HUES48 (cell line): ENCODE measurements at regions not wholly inside any gene's neighbourhood (a gene's known extent, or its start where the extent isn't known, plus 50 kb on each side); places are given as distances from the start of the nearest gene placed in this dataset.

ENCODE experiments used
- H3K27ac ChIP-seq: one replicate; pipeline ENCODE4 v1.7.0; 2013; ENCODE audit warnings: low read depth, low read length, inconsistent platforms
- H3K27me3 ChIP-seq: 2 replicates; pipeline ENCODE4 v1.6.1; 2013; ENCODE audit warnings: mild to moderate bottlenecking, low read length; ENCODE audit not compliant: control insufficient read depth, insufficient read depth
- H3K36me3 ChIP-seq: 2 replicates; pipeline ENCODE4 v1.6.1; 2013; ENCODE audit warnings: low read length; ENCODE audit not compliant: control insufficient read depth, insufficient read depth
- H3K4me1 ChIP-seq: 2 replicates; pipeline ENCODE4 v1.6.1; 2013; ENCODE audit warnings: mild to moderate bottlenecking, low read length; ENCODE audit not compliant: control insufficient read depth, insufficient read depth
- H3K4me3 ChIP-seq: 2 replicates; pipeline ENCODE4 v1.5.1; 2013; ENCODE audit warnings: mild to moderate bottlenecking, low read depth, low read length
- H3K9ac ChIP-seq: 2 replicates; pipeline ENCODE4 v1.6.1; 2013; ENCODE audit warnings: mild to moderate bottlenecking, low read depth, low read length, moderate library complexity
- H3K9me3 ChIP-seq: 2 replicates; pipeline ENCODE4 v1.6.1; 2013; ENCODE audit warnings: low read length; ENCODE audit not compliant: control insufficient read depth, insufficient read depth

DNA sequence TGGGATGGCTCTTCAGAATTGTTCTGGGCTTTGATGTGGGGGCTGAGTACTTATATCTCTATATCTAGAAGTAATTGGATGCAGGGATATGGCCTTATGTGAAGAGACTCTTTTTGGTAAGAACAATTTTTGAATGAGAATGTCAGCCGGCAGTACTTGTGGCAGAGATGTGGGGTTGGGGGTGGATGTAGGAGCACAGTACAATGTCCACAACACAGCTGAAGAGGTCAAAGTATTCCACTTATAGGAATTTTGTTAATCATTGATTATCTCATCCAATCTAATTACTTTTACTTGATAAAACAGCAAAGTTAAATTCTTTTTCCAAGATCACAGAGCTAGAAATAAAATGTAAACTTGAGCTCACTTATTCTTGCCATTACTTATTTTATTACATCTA, 391.4 kb downstream of the TEX13C start:
- no peaks in the 10 kb centered on the region for H3K4me1 ChIP-seq
- H3K4me3 ChIP-seq: no peak overlapping the region
- H3K27ac ChIP-seq: no peak overlapping the region
- H3K36me3 ChIP-seq: no peaks in the 10 kb centered on the region
- H3K9me3 ChIP-seq: no peaks in the 10 kb centered on the region
- H3K27me3 ChIP-seq: no peaks in the 10 kb centered on the region
- H3K9ac ChIP-seq: no peak overlapping the region

DNA sequence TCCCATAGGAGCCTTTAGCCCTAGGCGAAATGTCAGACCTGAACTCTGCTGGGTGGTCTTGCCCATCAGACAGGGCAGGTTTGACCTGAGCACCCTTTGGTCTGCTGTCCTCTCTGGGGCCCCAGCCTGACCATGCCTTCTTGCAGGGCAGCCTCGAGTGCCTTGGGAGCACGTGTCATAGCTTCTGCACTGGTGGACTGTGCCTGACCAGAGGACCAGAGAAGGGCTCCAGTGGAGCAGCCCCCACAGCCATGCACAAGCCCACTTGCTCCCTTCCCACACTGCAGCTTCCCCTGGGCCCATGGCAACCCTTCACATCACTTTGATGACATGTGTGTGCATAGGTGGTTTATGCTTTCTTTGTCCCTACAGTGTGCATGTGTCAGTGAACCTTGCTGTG, 394.0 kb downstream of the TEX13C start:
- H3K9me3 ChIP-seq: peaks cover 3% of the 10 kb centered on the region
- no peaks in the 10 kb centered on the region for H3K4me1 ChIP-seq
- no peak overlapping the region for H3K9ac ChIP-seq
- no peak overlapping the region for H3K4me3 ChIP-seq
- H3K36me3 ChIP-seq: no peaks in the 10 kb centered on the region
- no peak overlapping the region for H3K27ac ChIP-seq
- H3K27me3 ChIP-seq: no peaks in the 10 kb centered on the region

DNA sequence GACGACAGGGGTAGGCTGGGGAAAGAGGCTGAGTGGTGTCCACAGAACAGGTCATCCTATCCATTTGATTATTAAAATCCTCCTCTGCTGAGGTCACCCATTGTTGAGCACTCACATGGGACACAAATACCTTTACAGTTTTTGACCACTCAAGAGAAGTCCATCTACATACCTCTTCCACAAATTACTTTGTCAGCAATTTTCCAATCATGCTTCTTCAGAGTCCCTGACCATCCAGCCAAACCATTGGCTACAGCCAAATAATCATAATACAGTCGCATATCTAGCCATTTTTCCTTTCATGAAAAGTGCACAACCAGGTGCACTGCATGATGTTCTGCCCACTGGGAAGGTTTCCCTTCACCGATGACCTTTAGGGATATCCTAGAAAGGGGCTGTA, 407.4 kb downstream of the TEX13C start:
- Histone ChIP-seq H3K36me3 (no peaks in the 10 kb centered on the region), H3K27me3 (no peaks in the 10 kb centered on the region), H3K9me3 (peaks cover 3% of the 10 kb centered on the region; the same call in 1 of the 2 replicates), H3K27ac (no peak overlapping the region), H3K4me3 (no peak overlapping the region), H3K9ac (no peak overlapping the region), H3K4me1 (no peaks in the 10 kb centered on the region)

DNA sequence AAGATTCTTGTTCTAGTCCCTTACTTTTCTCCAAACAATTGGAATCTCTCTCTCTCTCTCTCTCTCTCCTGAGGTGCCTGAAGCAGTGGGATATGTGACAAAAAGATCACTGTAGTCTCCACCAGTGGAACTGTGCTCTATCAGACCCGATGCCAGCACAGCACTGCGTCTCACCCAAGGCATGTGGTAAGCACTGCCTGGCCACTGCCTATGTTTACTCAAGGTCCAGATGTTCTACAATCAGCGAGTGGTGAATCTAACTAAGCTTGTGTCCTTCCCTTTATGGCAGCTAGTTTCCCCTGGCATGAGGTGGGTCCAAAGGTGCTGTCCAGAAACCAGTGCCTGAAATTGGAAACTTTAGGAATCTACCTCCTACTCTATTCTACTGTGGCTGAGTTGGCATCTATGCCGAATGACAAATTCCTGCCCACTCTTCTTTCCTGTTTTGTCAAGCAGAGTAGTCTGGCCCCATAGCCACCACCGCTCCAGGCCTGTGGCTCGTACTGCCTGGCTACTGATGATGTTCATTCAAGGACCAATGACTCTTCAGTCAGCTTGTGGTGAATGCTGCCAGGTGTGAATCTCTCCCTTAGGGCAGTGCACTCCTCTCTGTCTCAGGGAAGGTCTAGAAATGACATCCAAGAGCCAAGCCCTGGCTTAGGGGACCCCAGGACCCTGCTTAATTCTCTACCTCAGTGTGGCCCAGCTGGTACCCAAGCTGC, 416.5 kb downstream of the TEX13C start:
- H3K4me1 ChIP-seq: no peaks in the 10 kb centered on the region
- H3K9ac ChIP-seq: no peak overlapping the region
- no peaks in the 10 kb centered on the region for H3K9me3 ChIP-seq
- H3K27me3 ChIP-seq: no peaks in the 10 kb centered on the region
- H3K27ac ChIP-seq: no peak overlapping the region
- H3K4me3 ChIP-seq: no peak overlapping the region
- no peaks in the 10 kb centered on the region for H3K36me3 ChIP-seq

DNA sequence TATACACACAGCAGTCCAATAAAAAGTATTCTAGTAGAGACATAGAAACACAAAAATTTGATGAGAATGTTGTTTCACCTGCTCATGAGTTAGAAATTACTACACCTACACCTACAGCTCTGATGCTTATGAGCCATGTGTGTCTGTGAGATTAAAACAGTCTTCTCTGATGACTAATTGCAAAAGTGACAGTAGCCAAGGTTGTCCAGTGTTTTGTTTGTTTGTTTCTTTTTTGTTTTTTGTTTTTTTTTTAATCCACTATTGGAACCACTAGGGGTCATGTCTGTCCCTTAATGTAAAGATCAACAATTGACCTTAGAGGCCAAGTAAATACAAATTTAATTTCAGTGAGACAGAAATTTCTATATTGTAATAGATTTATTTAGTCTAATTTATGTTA, 423.1 kb downstream of the TEX13C start:
- H3K9me3 ChIP-seq: no peaks in the 10 kb centered on the region
- no peaks in the 10 kb centered on the region for H3K36me3 ChIP-seq
- H3K4me1 ChIP-seq: no peaks in the 10 kb centered on the region
- H3K27me3 ChIP-seq: no peaks in the 10 kb centered on the region
- no peak overlapping the region for H3K4me3 ChIP-seq
- H3K9ac ChIP-seq: no peak overlapping the region
- no peak overlapping the region for H3K27ac ChIP-seq

DNA sequence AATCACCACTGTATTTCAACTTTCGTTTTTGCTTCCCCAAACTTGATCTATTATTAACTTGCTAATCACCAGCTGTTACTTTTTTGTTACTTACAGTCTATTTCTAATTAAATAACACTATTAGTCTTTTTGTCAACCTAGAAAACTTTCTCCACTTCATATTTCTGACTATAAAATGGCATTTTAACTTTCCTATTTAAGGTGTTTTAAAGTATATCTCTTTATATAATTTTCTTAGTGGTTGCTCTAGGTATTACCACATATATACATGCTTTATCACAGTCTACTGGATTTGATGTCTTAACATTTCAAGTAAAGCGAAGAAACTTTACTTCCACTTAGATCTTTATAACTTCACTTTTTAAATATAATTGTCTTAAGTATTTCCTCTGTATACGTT, 421.2 kb downstream of the DCAF12L2 start:
- no peaks in the 10 kb centered on the region for H3K27me3 ChIP-seq
- no peaks in the 10 kb centered on the region for H3K9me3 ChIP-seq
- H3K36me3 ChIP-seq: no peaks in the 10 kb centered on the region

DNA sequence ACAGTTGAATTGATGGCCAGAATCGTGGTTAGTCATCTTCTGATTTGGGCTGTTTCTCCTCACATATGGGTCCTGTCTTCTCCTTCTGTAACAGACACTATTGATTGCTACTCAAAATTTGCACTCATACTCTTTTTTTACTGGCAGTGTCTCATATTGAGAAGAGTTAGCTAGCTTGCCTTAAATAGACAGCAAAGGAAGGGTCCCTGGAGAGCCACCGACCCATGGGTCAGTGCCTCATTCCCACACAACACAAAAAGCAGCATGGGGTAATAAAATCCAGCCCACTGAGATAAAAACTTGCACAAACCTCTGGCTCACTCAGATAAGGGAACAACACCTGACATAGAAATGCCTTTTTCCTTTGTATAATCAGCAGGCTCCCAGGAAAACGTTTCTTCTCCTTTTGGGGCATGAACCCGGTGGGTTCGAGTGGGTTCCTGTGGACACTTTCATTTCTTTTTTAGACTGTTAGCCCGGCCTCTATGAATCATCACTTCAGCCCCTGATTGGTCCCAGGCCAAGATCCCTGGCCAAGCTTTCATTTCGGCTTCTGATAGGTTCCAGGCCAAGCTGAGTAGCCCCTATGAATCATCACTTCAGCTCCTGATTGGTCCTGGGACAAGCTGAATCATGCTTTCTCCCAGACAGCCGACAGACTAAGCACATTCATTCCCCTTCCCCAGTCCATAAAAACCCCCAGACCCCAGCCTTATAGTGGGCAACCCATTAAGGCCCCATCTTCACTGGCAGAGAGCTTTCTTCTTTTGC, 408.1 kb downstream of the DCAF12L2 start:
- no peak overlapping the region for H3K9ac ChIP-seq
- no peaks in the 10 kb centered on the region for H3K4me1 ChIP-seq
- H3K4me3 ChIP-seq: no peak overlapping the region
- no peak overlapping the region for H3K27ac ChIP-seq
- peaks cover 4% of the 10 kb centered on the region; the same call in 1 of the 2 replicates for H3K9me3 ChIP-seq
- no peaks in the 10 kb centered on the region for H3K36me3 ChIP-seq
- H3K27me3 ChIP-seq: no peaks in the 10 kb centered on the region

More for the DNA sequence above, 421.2 kb downstream of the DCAF12L2 start:
- no peak overlapping the region for H3K27ac ChIP-seq
- H3K4me1 ChIP-seq: no peaks in the 10 kb centered on the region
- H3K9ac ChIP-seq: no peak overlapping the region
- H3K4me3 ChIP-seq: no peak overlapping the region

DNA sequence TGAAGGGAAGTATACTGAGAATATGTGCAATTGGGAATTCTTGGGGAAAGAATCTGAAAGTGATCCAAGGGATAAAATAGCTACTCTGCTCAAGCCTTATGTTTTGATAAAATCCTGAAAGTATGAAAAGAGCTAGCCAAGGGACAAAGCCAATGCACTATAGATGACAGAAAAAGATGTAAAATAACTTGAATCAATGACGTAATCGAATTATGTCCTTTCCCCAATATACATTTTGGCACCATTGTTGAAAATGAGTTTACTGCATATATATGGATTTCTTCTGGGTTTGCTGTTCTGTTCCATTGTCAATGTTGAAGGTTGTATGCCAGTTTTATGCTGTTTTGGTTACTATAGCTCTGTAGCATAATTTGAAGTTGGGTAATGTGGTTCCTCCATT, 407.3 kb downstream of the DCAF12L2 start:
- Histone ChIP-seq H3K27ac (no peak overlapping the region), H3K9ac (no peak overlapping the region), H3K36me3 (no peaks in the 10 kb centered on the region), H3K9me3 (peaks cover 4% of the 10 kb centered on the region; the same call in 1 of the 2 replicates), H3K4me3 (no peak overlapping the region), H3K27me3 (no peaks in the 10 kb centered on the region), H3K4me1 (no peaks in the 10 kb centered on the region)

DNA sequence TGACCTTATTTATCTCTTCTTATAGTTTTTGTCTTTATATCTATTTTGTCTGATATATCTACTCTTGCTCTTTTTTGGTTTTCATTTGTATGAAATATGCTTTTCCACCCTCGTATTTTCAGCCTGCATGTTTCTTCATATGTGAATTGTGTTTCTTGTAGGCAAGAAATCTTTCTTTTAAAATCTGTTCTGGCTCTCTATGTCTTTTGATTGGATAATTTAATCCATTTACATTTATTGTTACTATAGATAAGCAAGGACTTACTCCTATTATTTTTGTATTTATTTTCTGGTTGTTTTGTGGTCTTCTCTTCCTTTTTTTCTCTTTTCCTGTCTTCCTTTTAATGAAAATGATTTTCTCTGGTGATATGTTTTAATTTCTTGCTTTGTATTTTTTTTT, 403.1 kb downstream of the DCAF12L2 start:
- no peaks in the 10 kb centered on the region for H3K36me3 ChIP-seq
- no peak overlapping the region for H3K9ac ChIP-seq
- no peak overlapping the region for H3K27ac ChIP-seq
- no peak overlapping the region for H3K4me3 ChIP-seq
- peaks cover 4% of the 10 kb centered on the region; the same call in 1 of the 2 replicates for H3K9me3 ChIP-seq
- no peaks in the 10 kb centered on the region for H3K4me1 ChIP-seq
- H3K27me3 ChIP-seq: no peaks in the 10 kb centered on the region

DNA sequence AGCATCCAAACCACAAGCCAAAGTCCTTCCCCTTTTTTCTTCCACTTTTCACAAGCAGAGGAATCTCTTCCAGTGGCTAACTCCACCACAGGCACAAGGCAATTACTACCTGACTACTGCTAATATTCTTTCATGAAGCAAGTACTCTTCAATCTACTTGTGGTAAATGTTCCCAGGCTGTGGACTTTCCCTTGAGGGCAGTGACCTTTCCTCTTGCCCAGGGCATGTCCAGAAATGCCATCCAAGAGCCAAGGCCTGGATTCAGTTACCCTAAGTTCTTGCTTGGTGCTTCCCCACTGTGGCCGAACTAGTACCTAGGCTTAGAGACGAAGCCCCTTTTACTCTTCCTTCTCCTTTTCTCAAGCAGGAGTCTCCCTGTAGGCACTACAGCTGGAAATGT, 400.7 kb downstream of the DCAF12L2 start:
- H3K4me1 ChIP-seq: 0 out of 2 replicates have a peak, but pooled peaks cover 5% of the 10 kb centered on the region
- peaks cover 4% of the 10 kb centered on the region; the same call in 1 of the 2 replicates for H3K9me3 ChIP-seq
- H3K36me3 ChIP-seq: no peaks in the 10 kb centered on the region
- no peak overlapping the region for H3K4me3 ChIP-seq
- H3K27ac ChIP-seq: no peak overlapping the region
- no peaks in the 10 kb centered on the region for H3K27me3 ChIP-seq
- no peak overlapping the region for H3K9ac ChIP-seq

DNA sequence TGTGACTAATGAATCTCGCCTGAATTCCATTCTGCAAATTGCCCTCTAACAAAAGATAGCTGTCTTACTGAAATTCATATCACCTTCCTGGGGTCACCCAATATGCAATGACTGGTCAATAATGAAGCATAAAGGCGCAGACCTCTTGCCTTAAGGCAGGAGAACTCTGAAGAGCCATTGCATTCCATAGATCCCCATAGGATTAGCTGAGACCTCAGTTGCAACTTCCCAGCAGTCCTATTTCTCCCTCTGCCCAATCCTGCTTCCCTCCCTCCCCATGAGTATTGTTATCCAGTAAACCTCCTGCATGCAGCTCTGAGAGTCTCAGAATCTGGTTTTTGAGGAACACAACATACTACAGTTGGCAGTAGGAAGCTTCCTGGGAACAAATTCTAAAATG, 396.5 kb downstream of the DCAF12L2 start:
- H3K27ac ChIP-seq: no peak overlapping the region
- no peak overlapping the region for H3K9ac ChIP-seq
- H3K4me1 ChIP-seq: 0 out of 2 replicates have a peak, but pooled peaks cover 5% of the 10 kb centered on the region
- no peak overlapping the region for H3K4me3 ChIP-seq
- no peaks in the 10 kb centered on the region for H3K27me3 ChIP-seq
- no peaks in the 10 kb centered on the region for H3K9me3 ChIP-seq
- no peaks in the 10 kb centered on the region for H3K36me3 ChIP-seq
